HEK293 (cell line): ENCODE measurements at regions not wholly inside any gene's neighbourhood (a gene's known extent, or its start where the extent isn't known, plus 50 kb on each side); places are given as distances from the start of the nearest gene placed in this dataset.

ENCODE experiments used
- CTCF ChIA-PET: fragments of 350-600 bp; formaldehyde crosslinking; extraction: SDS; loops from one replicate; lab custom pipeline; 2021; ENCODE audit warnings: antibody characterized with exemption; lab: Yijun Ruan, JAX
- POLR2A ChIA-PET: fragments of 300-600 bp; formaldehyde crosslinking; extraction: SDS; loops from one replicate; lab custom pipeline; 2020; ENCODE audit warnings: antibody characterized with exemption, inconsistent platforms; lab: Yijun Ruan, JAX
- H3K27ac ChIP-seq: fragments of 200-500 bp; sonication (Bioruptor generic); 2 replicates; pipeline ENCODE4 v1.5.1; 2014; ENCODE audit warnings: low read depth, low read length, control low read depth, inconsistent platforms; ENCODE audit errors: extremely low read depth
- H3K36me3 ChIP-seq, 2 experiments: fragments of 200-500 bp in 1 of 2; sonication (Bioruptor generic) in 1 of 2; 1 replicate in 1 of 2; 2 replicates in 1 of 2; pipeline ENCODE4 v1.5.1; 2014 to 2017; ENCODE audit warnings: inconsistent platforms in 2 of 2, low read length in 2 of 2; ENCODE audit not compliant: control insufficient read depth in 2 of 2, insufficient read depth in 1 of 2
- H3K4me1 ChIP-seq: fragments of 200-500 bp; sonication (Bioruptor generic); 2 replicates; pipeline ENCODE4 v1.5.1; 2014; ENCODE audit warnings: mild to moderate bottlenecking, low read length, inconsistent platforms; ENCODE audit not compliant: control insufficient read depth, insufficient read depth
- H3K4me3 ChIP-seq: 2 replicates; pipeline ENCODE4 v1.5.1; 2011; ENCODE audit warnings: low read depth, mild to moderate bottlenecking, control low read depth, low read length, moderate library complexity
- H3K9me3 ChIP-seq: fragments of 200-500 bp; sonication (Bioruptor generic); 2 replicates; pipeline ENCODE4 v1.5.1; 2014; ENCODE audit warnings: low read depth, low read length, inconsistent platforms; ENCODE audit not compliant: control insufficient read depth, insufficient read depth
- ELK4 ChIP-seq: IDR thresholded peaks from 2 replicates; pipeline ENCODE4 v1.6.1; 2011; ENCODE audit warnings: mild to moderate bottlenecking, low read depth, low read length, borderline replicate concordance
- MEIS1 ChIP-seq: sonication (generic); formaldehyde crosslinking; IDR thresholded peaks from 2 replicates; pipeline ENCODE4 v1.8.1; 2022; ENCODE audit warnings: missing genetic modification reagents, mild to moderate bottlenecking, borderline replicate concordance
- ZBTB10 ChIP-seq: fragments of 450-650 bp; formaldehyde crosslinking; IDR thresholded peaks from 2 replicates; pipeline ENCODE4 v1.5.1; 2016; ENCODE audit warnings: missing biosample characterization, missing genetic modification characterization
- ZBTB17 ChIP-seq: fragments of 450-650 bp; formaldehyde crosslinking; IDR thresholded peaks from 2 replicates; pipeline ENCODE4 v1.5.1; 2016; ENCODE audit warnings: missing biosample characterization, missing genetic modification characterization
- ZFHX2 ChIP-seq: fragments of 450-650 bp; formaldehyde crosslinking; conservative IDR thresholded peaks from 2 replicates; pipeline ENCODE4 v1.5.1; 2016; ENCODE audit warnings: missing biosample characterization, missing genetic modification characterization
- ZFP41 ChIP-seq: fragments of 450-650 bp; formaldehyde crosslinking; IDR thresholded peaks from 2 replicates; pipeline ENCODE4 v1.5.1; 2016; ENCODE audit warnings: missing biosample characterization, missing genetic modification characterization, borderline replicate concordance
- ZNF140 ChIP-seq: fragments of 450-650 bp; formaldehyde crosslinking; IDR thresholded peaks from 2 replicates; pipeline ENCODE4 v1.5.1; 2016; ENCODE audit warnings: missing biosample characterization, missing genetic modification characterization
- ZNF157 ChIP-seq: fragments of 450-650 bp; formaldehyde crosslinking; IDR thresholded peaks from 2 replicates; pipeline ENCODE4 v1.5.1; 2016; ENCODE audit warnings: missing biosample characterization, missing genetic modification characterization
- ZNF169 ChIP-seq: fragments of 450-650 bp; formaldehyde crosslinking; IDR thresholded peaks from 2 replicates; pipeline ENCODE4 v1.5.1; 2016; ENCODE audit warnings: missing biosample characterization, missing genetic modification characterization
- ZNF184 ChIP-seq: fragments of 450-650 bp; IDR thresholded peaks from 2 replicates; pipeline ENCODE4 v1.5.1; 2018; ENCODE audit warnings: missing biosample characterization, mild to moderate bottlenecking, missing genetic modification characterization
- ZNF211 ChIP-seq: fragments of 450-650 bp; formaldehyde crosslinking; IDR thresholded peaks from 2 replicates; pipeline ENCODE4 v1.5.1; 2016; ENCODE audit warnings: low read depth, missing biosample characterization, missing genetic modification characterization
- ZNF239 ChIP-seq: fragments of 450-650 bp; formaldehyde crosslinking; IDR thresholded peaks from 2 replicates; pipeline ENCODE4 v1.5.1; 2016; ENCODE audit warnings: missing biosample characterization, missing genetic modification characterization
- ZNF248 ChIP-seq: fragments of 450-650 bp; formaldehyde crosslinking; IDR thresholded peaks from 2 replicates; pipeline ENCODE4 v1.5.1; 2017; ENCODE audit warnings: missing biosample characterization, missing genetic modification characterization
- ZNF292 ChIP-seq: fragments of 450-650 bp; formaldehyde crosslinking; IDR thresholded peaks from 2 replicates; pipeline ENCODE4 v1.5.1; 2016; ENCODE audit warnings: low read depth, missing biosample characterization, missing genetic modification characterization, borderline replicate concordance
- ZNF341 ChIP-seq: fragments of 450-650 bp; formaldehyde crosslinking; IDR thresholded peaks from 2 replicates; pipeline ENCODE4; 2016; ENCODE audit warnings: low read depth, missing biosample characterization, missing genetic modification characterization
- ZNF37A ChIP-seq: fragments of 450-650 bp; IDR thresholded peaks from 2 replicates; pipeline ENCODE4 v1.5.1; 2018; ENCODE audit warnings: missing biosample characterization, missing genetic modification characterization
- ZNF426 ChIP-seq: fragments of 450-650 bp; formaldehyde crosslinking; IDR thresholded peaks from 2 replicates; pipeline ENCODE4 v1.5.1; 2017; ENCODE audit warnings: missing biosample characterization, missing genetic modification characterization, mild to moderate bottlenecking, inconsistent platforms, moderate library complexity
- ZNF514 ChIP-seq: fragments of 450-650 bp; formaldehyde crosslinking; IDR thresholded peaks from 2 replicates; pipeline ENCODE4 v1.5.1; 2016; ENCODE audit warnings: missing biosample characterization, missing genetic modification characterization
- ZNF549 ChIP-seq: fragments of 450-650 bp; IDR thresholded peaks from 2 replicates; pipeline ENCODE4 v1.5.1; 2018; ENCODE audit warnings: missing biosample characterization, missing genetic modification characterization, mild to moderate bottlenecking, inconsistent platforms, moderate library complexity
- ZNF561 ChIP-seq: fragments of 450-650 bp; IDR thresholded peaks from 2 replicates; pipeline ENCODE4 v1.5.1; 2018; ENCODE audit warnings: missing biosample characterization, missing genetic modification characterization, borderline replicate concordance
- ZNF624 ChIP-seq: fragments of 450-650 bp; formaldehyde crosslinking; IDR thresholded peaks from 2 replicates; pipeline ENCODE4 v1.5.1; 2017; ENCODE audit warnings: missing biosample characterization, missing genetic modification characterization
- ZNF692 ChIP-seq: fragments of 450-650 bp; formaldehyde crosslinking; IDR thresholded peaks from 2 replicates; pipeline ENCODE4 v1.5.1; 2016; ENCODE audit warnings: missing biosample characterization, missing genetic modification characterization
- ZNF776 ChIP-seq: fragments of 450-650 bp; formaldehyde crosslinking; IDR thresholded peaks from 2 replicates; pipeline ENCODE4 v1.5.0; 2017; ENCODE audit warnings: missing biosample characterization, missing genetic modification characterization, borderline replicate concordance
- ZNF843 ChIP-seq: fragments of 450-650 bp; formaldehyde crosslinking; IDR thresholded peaks from 2 replicates; pipeline ENCODE4 v1.5.1; 2016; ENCODE audit warnings: missing biosample characterization, missing genetic modification characterization
- ZSCAN5A ChIP-seq: fragments of 450-650 bp; formaldehyde crosslinking; IDR thresholded peaks from 2 replicates; pipeline ENCODE4 v1.5.1; 2016; ENCODE audit warnings: missing biosample characterization, missing genetic modification characterization

- Histone ChIP-seq H3K36me3 (no peaks in the 10 kb centered on the region), H3K4me1 (no peaks in the 10 kb centered on the region), H3K27ac (no peak overlapping the region), H3K9me3 (no peaks in the 10 kb centered on the region), H3K4me3 (no peak overlapping the region)
- no peak for TF ChIP-seq ZNF248 (tag by site-specific recombination)
- no peak for TF ChIP-seq ZNF624 (tag by site-specific recombination)
- no peak for TF ChIP-seq ZNF843 (tag by site-specific recombination)
- TF ChIP-seq ZNF211 (tag by site-specific recombination), result no peak
- no peak for TF ChIP-seq ZNF239 (tag by site-specific recombination)
- no peak for TF ChIP-seq ZNF37A (tag by site-specific recombination)
- no peak for TF ChIP-seq ZSCAN5A
- TF ChIP-seq ZBTB10 (tag by site-specific recombination), result no peak
- ChIA-PET POLR2A (no interaction called here), CTCF (no interaction called here)
Measured at GRCh38 chr19:23520441-23520840, 125.2 kb upstream of the ZNF91 start.

GRCh38 chr19:23519031-23519430 lies 123.8 kb upstream of the ZNF91 start:
- TF ChIP-seq ZNF776 (tag by site-specific recombination), result no peak
- no peak for TF ChIP-seq ZNF37A (tag by site-specific recombination)
- no peak for TF ChIP-seq MEIS1 (CRISPR knock-in tag)
- no peak for TF ChIP-seq ZNF514 (tag by site-specific recombination)
- no peak for TF ChIP-seq ZNF169
- TF ChIP-seq ZNF549 (tag by site-specific recombination), result no peak
- no peak for TF ChIP-seq ZBTB17 (tag by site-specific recombination)
- TF ChIP-seq ZNF292 (tag by site-specific recombination), result no peak
- no peak for TF ChIP-seq ZNF561 (tag by site-specific recombination)
- TF ChIP-seq ZNF140 (tag by site-specific recombination), result no peak
- no peak for TF ChIP-seq ELK4
- no peak for TF ChIP-seq ZFP41 (tag by site-specific recombination)
- TF ChIP-seq ZNF184 (tag by site-specific recombination), result no peak
- no peak for TF ChIP-seq ZNF426 (tag by site-specific recombination)
- no peak for TF ChIP-seq ZFHX2 (tag by site-specific recombination)
- TF ChIP-seq ZNF692 (tag by site-specific recombination), result no peak
- TF ChIP-seq ZNF157 (tag by site-specific recombination), result no peak
- no peak for TF ChIP-seq ZNF341 (tag by site-specific recombination)
- no peaks in the 10 kb centered on the region for H3K36me3 ChIP-seq
- H3K9me3 ChIP-seq, result no peaks in the 10 kb centered on the region
- ChIA-PET POLR2A (no interaction called here), CTCF (no interaction called here)
- no peak overlapping the region for H3K27ac ChIP-seq
- no peak overlapping the region for H3K4me3 ChIP-seq
- no peaks in the 10 kb centered on the region for H3K4me1 ChIP-seq
